ENCODE measurements at regions not wholly inside any gene's neighbourhood (a gene's known extent, or its start where the extent isn't known, plus 50 kb on each side); places are given as distances from the start of the nearest gene placed in this dataset.

GRCh38 chr10:9757176-9757575 lies 1260.5 kb upstream of the CELF2 start:
- H3K36me3 ChIP-seq (replicated peaks; ENCODE audit: control insufficient read depth, insufficient read depth, low read length) = no peaks in the 10 kb centered on the region
- H3K4me3 ChIP-seq (ENCODE audit: insufficient read depth, low read depth, low read length) = no peak overlapping the region
- H3K27me3 ChIP-seq (ENCODE audit: control insufficient read depth, insufficient read depth, low read length) = no peaks in the 10 kb centered on the region
- DNase-seq = no peak

GRCh38 chr10:9759596-9759995 lies 1258.1 kb upstream of the CELF2 start:
- no peak for DNase-seq
- Histone ChIP-seq H3K4me3 (ENCODE audit: insufficient read depth, low read depth, low read length) (no peak overlapping the region), H3K27me3 (ENCODE audit: control insufficient read depth, insufficient read depth, low read length) (no peaks in the 10 kb centered on the region), H3K36me3 (replicated peaks; ENCODE audit: control insufficient read depth, insufficient read depth, low read length) (no peaks in the 10 kb centered on the region)

- Histone ChIP-seq H3K27me3 (ENCODE audit: control insufficient read depth, insufficient read depth, low read length) (no peaks in the 10 kb centered on the region), H3K36me3 (replicated peaks; ENCODE audit: control insufficient read depth, insufficient read depth, low read length) (no peaks in the 10 kb centered on the region), H3K4me3 (ENCODE audit: insufficient read depth, low read depth, low read length) (no peak overlapping the region)
- DNase-seq = no peak
Measured at GRCh38 chr10:9762966-9763656, 1254.6 kb upstream of the CELF2 start.

GRCh38 chr10:9766762-9767161 lies 1250.9 kb upstream of the CELF2 start:
- DNase-seq = peak; percentile 1
- H3K4me3 ChIP-seq (ENCODE audit: insufficient read depth, low read depth, low read length) = no peak overlapping the region
- no peaks in the 10 kb centered on the region for H3K27me3 ChIP-seq (ENCODE audit: control insufficient read depth, insufficient read depth, low read length)
- H3K36me3 ChIP-seq (replicated peaks; ENCODE audit: control insufficient read depth, insufficient read depth, low read length) = no peaks in the 10 kb centered on the region

- Histone ChIP-seq H3K4me3 (ENCODE audit: insufficient read depth, low read depth, low read length) (no peak overlapping the region), H3K27me3 (ENCODE audit: control insufficient read depth, insufficient read depth, low read length) (no peaks in the 10 kb centered on the region), H3K36me3 (replicated peaks; ENCODE audit: control insufficient read depth, insufficient read depth, low read length) (no peaks in the 10 kb centered on the region)
- no peak for DNase-seq
Measured at GRCh38 chr10:9781666-9782065, 1236.0 kb upstream of the CELF2 start.

GRCh38 chr10:9786101-9786500 lies 1231.6 kb upstream of the CELF2 start:
- Histone ChIP-seq H3K27me3 (ENCODE audit: control insufficient read depth, insufficient read depth, low read length) (no peaks in the 10 kb centered on the region), H3K4me3 (ENCODE audit: insufficient read depth, low read depth, low read length) (no peak overlapping the region), H3K36me3 (replicated peaks; ENCODE audit: control insufficient read depth, insufficient read depth, low read length) (no peaks in the 10 kb centered on the region)
- no peak for DNase-seq

- DNase-seq = no peak
- H3K36me3 ChIP-seq (replicated peaks; ENCODE audit: control insufficient read depth, insufficient read depth, low read length) = no peaks in the 10 kb centered on the region
- H3K27me3 ChIP-seq (ENCODE audit: control insufficient read depth, insufficient read depth, low read length) = no peaks in the 10 kb centered on the region
- no peak overlapping the region for H3K4me3 ChIP-seq (ENCODE audit: insufficient read depth, low read depth, low read length)
Measured at GRCh38 chr10:9786576-9786975, 1231.1 kb upstream of the CELF2 start.

GRCh38 chr10:9789996-9790395 lies 1227.7 kb upstream of the CELF2 start:
- no peaks in the 10 kb centered on the region for H3K36me3 ChIP-seq (replicated peaks; ENCODE audit: control insufficient read depth, insufficient read depth, low read length)
- DNase-seq = no peak
- H3K27me3 ChIP-seq (ENCODE audit: control insufficient read depth, insufficient read depth, low read length) = no peaks in the 10 kb centered on the region
- no peak overlapping the region for H3K4me3 ChIP-seq (ENCODE audit: insufficient read depth, low read depth, low read length)

- Histone ChIP-seq H3K27me3 (ENCODE audit: control insufficient read depth, insufficient read depth, low read length) (no peaks in the 10 kb centered on the region), H3K4me3 (ENCODE audit: insufficient read depth, low read depth, low read length) (no peak overlapping the region), H3K36me3 (replicated peaks; ENCODE audit: control insufficient read depth, insufficient read depth, low read length) (no peaks in the 10 kb centered on the region)
- DNase-seq = no peak
Measured at GRCh38 chr10:9792181-9792580, 1225.5 kb upstream of the CELF2 start.

GRCh38 chr10:9796564-9796963 lies 1221.1 kb upstream of the CELF2 start:
- H3K4me3 ChIP-seq (ENCODE audit: insufficient read depth, low read depth, low read length) = no peak overlapping the region
- H3K36me3 ChIP-seq (replicated peaks; ENCODE audit: control insufficient read depth, insufficient read depth, low read length) = no peaks in the 10 kb centered on the region
- H3K27me3 ChIP-seq (ENCODE audit: control insufficient read depth, insufficient read depth, low read length) = no peaks in the 10 kb centered on the region
- DNase-seq = no peak

GRCh38 chr10:9800011-9800410 lies 1217.7 kb upstream of the CELF2 start:
- no peak for DNase-seq
- Histone ChIP-seq H3K4me3 (ENCODE audit: insufficient read depth, low read depth, low read length) (no peak overlapping the region), H3K36me3 (replicated peaks; ENCODE audit: control insufficient read depth, insufficient read depth, low read length) (no peaks in the 10 kb centered on the region), H3K27me3 (ENCODE audit: control insufficient read depth, insufficient read depth, low read length) (no peaks in the 10 kb centered on the region)

- Histone ChIP-seq H3K4me3 (ENCODE audit: insufficient read depth, low read depth, low read length) (no peak overlapping the region), H3K36me3 (replicated peaks; ENCODE audit: control insufficient read depth, insufficient read depth, low read length) (no peaks in the 10 kb centered on the region), H3K27me3 (ENCODE audit: control insufficient read depth, insufficient read depth, low read length) (no peaks in the 10 kb centered on the region)
- no peak for DNase-seq
Measured at GRCh38 chr10:9800571-9800970, 1217.1 kb upstream of the CELF2 start.

GRCh38 chr10:9807846-9808245 lies 1209.8 kb upstream of the CELF2 start:
- Histone ChIP-seq H3K36me3 (replicated peaks; ENCODE audit: control insufficient read depth, insufficient read depth, low read length) (no peaks in the 10 kb centered on the region), H3K27me3 (ENCODE audit: control insufficient read depth, insufficient read depth, low read length) (no peaks in the 10 kb centered on the region), H3K4me3 (ENCODE audit: insufficient read depth, low read depth, low read length) (no peak overlapping the region)
- no peak for DNase-seq

GRCh38 chr10:9811601-9812000 lies 1206.1 kb upstream of the CELF2 start:
- no peaks in the 10 kb centered on the region for H3K36me3 ChIP-seq (replicated peaks; ENCODE audit: control insufficient read depth, insufficient read depth, low read length)
- no peak overlapping the region for H3K4me3 ChIP-seq (ENCODE audit: insufficient read depth, low read depth, low read length)
- no peak for DNase-seq
- no peaks in the 10 kb centered on the region for H3K27me3 ChIP-seq (ENCODE audit: control insufficient read depth, insufficient read depth, low read length)

- no peak for DNase-seq
- H3K4me3 ChIP-seq (ENCODE audit: insufficient read depth, low read depth, low read length) = no peak overlapping the region
- H3K27me3 ChIP-seq (ENCODE audit: control insufficient read depth, insufficient read depth, low read length) = no peaks in the 10 kb centered on the region
- no peaks in the 10 kb centered on the region for H3K36me3 ChIP-seq (replicated peaks; ENCODE audit: control insufficient read depth, insufficient read depth, low read length)
Measured at GRCh38 chr10:9814285-9814864, 1203.3 kb upstream of the CELF2 start.
